ENCODE measurements at regions not wholly inside any gene's neighbourhood (a gene's known extent, or its start where the extent isn't known, plus 50 kb on each side); places are given as distances from the start of the nearest gene placed in this dataset.

DNA sequence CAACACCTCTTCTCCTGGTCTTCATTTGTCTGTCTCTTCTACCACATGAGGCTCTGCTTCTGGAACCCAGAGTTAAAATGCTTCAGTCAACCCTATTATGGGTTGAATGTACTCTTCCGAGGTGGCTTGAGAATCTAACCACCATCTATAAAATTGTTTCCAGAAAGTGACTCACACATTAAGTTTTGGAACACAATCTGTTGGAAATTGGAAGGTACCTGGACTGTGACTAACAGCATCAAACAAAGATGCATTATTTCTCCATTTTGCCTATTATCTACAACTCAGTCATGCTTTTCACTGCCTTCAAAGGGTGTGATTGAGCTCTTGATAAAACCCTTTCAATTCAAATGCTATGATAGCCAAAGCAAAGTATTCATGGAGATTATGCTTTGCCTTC lies 499.0 kb upstream of the SEMA6D start:
- H3K4me1 ChIP-seq (ENCODE audit: control insufficient read depth in 4 of 4, insufficient read depth in 4 of 4, low read length in 3 of 4) = no peaks in the 10 kb centered on the region
- no peaks in the 10 kb centered on the region for H3K9me3 ChIP-seq (ENCODE audit: control insufficient read depth in 4 of 4, low read length in 3 of 4)
- WGBS = 86% methylated on average over 1 of the region's 1 CpG
- H3K4me3 ChIP-seq (ENCODE audit: low read depth in 1 of 3, low read length in 3 of 3) = no peak overlapping the region
- no peak for TF ChIP-seq RXRA (IDR thresholded peaks at IDR 0.05)
- TF ChIP-seq, protein P1, sequence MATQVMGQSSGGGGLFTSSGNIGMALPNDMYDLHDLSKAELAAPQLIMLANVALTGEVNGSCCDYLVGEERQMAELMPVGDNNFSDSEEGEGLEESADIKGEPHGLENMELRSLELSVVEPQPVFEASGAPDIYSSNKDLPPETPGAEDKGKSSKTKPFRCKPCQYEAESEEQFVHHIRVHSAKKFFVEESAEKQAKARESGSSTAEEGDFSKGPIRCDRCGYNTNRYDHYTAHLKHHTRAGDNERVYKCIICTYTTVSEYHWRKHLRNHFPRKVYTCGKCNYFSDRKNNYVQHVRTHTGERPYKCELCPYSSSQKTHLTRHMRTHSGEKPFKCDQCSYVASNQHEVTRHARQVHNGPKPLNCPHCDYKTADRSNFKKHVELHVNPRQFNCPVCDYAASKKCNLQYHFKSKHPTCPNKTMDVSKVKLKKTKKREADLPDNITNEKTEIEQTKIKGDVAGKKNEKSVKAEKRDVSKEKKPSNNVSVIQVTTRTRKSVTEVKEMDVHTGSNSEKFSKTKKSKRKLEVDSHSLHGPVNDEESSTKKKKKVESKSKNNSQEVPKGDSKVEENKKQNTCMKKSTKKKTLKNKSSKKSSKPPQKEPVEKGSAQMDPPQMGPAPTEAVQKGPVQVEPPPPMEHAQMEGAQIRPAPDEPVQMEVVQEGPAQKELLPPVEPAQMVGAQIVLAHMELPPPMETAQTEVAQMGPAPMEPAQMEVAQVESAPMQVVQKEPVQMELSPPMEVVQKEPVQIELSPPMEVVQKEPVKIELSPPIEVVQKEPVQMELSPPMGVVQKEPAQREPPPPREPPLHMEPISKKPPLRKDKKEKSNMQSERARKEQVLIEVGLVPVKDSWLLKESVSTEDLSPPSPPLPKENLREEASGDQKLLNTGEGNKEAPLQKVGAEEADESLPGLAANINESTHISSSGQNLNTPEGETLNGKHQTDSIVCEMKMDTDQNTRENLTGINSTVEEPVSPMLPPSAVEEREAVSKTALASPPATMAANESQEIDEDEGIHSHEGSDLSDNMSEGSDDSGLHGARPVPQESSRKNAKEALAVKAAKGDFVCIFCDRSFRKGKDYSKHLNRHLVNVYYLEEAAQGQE (IDR thresholded peaks at IDR 0.05) = no peak
- TF ChIP-seq, protein P2, sequence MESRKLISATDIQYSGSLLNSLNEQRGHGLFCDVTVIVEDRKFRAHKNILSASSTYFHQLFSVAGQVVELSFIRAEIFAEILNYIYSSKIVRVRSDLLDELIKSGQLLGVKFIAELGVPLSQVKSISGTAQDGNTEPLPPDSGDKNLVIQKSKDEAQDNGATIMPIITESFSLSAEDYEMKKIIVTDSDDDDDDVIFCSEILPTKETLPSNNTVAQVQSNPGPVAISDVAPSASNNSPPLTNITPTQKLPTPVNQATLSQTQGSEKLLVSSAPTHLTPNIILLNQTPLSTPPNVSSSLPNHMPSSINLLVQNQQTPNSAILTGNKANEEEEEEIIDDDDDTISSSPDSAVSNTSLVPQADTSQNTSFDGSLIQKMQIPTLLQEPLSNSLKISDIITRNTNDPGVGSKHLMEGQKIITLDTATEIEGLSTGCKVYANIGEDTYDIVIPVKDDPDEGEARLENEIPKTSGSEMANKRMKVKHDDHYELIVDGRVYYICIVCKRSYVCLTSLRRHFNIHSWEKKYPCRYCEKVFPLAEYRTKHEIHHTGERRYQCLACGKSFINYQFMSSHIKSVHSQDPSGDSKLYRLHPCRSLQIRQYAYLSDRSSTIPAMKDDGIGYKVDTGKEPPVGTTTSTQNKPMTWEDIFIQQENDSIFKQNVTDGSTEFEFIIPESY (IDR thresholded peaks at IDR 0.05) = no peak
- no peak for TF ChIP-seq JUND (IDR thresholded peaks at IDR 0.05)
- no peak for TF ChIP-seq FOXA2 (IDR thresholded peaks at IDR 0.05)
- TF ChIP-seq, protein P3, sequence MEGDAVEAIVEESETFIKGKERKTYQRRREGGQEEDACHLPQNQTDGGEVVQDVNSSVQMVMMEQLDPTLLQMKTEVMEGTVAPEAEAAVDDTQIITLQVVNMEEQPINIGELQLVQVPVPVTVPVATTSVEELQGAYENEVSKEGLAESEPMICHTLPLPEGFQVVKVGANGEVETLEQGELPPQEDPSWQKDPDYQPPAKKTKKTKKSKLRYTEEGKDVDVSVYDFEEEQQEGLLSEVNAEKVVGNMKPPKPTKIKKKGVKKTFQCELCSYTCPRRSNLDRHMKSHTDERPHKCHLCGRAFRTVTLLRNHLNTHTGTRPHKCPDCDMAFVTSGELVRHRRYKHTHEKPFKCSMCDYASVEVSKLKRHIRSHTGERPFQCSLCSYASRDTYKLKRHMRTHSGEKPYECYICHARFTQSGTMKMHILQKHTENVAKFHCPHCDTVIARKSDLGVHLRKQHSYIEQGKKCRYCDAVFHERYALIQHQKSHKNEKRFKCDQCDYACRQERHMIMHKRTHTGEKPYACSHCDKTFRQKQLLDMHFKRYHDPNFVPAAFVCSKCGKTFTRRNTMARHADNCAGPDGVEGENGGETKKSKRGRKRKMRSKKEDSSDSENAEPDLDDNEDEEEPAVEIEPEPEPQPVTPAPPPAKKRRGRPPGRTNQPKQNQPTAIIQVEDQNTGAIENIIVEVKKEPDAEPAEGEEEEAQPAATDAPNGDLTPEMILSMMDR (IDR thresholded peaks at IDR 0.05; ENCODE audit: low read depth, low read length, missing input control) = no peak
- TF ChIP-seq RAD21 (IDR thresholded peaks at IDR 0.05) = no peak
- TF ChIP-seq, protein P4, sequence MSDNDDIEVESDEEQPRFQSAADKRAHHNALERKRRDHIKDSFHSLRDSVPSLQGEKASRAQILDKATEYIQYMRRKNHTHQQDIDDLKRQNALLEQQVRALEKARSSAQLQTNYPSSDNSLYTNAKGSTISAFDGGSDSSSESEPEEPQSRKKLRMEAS (IDR thresholded peaks at IDR 0.05) = no peak
- TF ChIP-seq, protein P5, sequence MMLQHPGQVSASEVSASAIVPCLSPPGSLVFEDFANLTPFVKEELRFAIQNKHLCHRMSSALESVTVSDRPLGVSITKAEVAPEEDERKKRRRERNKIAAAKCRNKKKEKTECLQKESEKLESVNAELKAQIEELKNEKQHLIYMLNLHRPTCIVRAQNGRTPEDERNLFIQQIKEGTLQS (IDR thresholded peaks at IDR 0.05) = no peak
- TF ChIP-seq YY1 (IDR thresholded peaks at IDR 0.05) = no peak
- no peak for TF ChIP-seq NR2F2 (IDR thresholded peaks at IDR 0.05)
- no peak for TF ChIP-seq HNF4A (conservative IDR thresholded peaks at IDR 0.05)
- TF ChIP-seq SP1 (IDR thresholded peaks at IDR 0.05) = no peak
- TF ChIP-seq TAF1 (conservative IDR thresholded peaks at IDR 0.05) = no peak
- TF ChIP-seq EGR1 (IDR thresholded peaks at IDR 0.05; ENCODE audit: low read depth in 2 of 2) = no peak
- TF ChIP-seq HNF4G (IDR thresholded peaks at IDR 0.05) = no peak
- no peak for DNase-seq (ENCODE audit: low spot score)
- no peaks in the 10 kb centered on the region for H3K36me3 ChIP-seq (ENCODE audit: control insufficient read depth in 4 of 4, insufficient read depth in 3 of 4, low read depth in 1 of 4, low read length in 3 of 4)
- H3K9ac ChIP-seq (ENCODE audit: low read depth in 1 of 2, low read length in 2 of 2) = no peak overlapping the region
- H3K27me3 ChIP-seq (ENCODE audit: control insufficient read depth in 4 of 4, insufficient read depth in 4 of 4, low read length in 3 of 4) = no peaks in the 10 kb centered on the region
- H3K27ac ChIP-seq (ENCODE audit: low read depth in 1 of 2, low read length in 2 of 2) = no peak overlapping the region

DNA sequence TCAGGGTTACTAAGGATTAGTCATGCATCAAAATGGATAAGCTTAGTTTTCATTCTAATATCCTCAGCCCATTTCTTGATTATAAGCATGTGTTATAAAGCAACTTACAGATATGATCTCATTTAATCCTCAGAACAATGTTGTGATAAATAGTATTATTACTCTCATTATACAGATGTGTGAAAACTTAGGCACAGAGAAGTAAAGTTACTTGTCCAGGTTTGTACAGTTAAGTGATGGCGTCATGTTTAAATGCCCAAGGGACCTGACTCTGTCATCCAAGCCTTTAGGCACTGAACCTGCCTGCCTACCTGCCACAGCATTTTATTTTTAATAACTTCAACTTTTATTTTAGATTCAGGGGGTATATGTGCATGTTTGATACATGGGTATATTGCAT lies 472.9 kb upstream of the SEMA6D start:
- DNase-seq (ENCODE audit: low spot score) = no peak
- H3K4me1 ChIP-seq (ENCODE audit: control insufficient read depth in 4 of 4, insufficient read depth in 4 of 4, low read length in 3 of 4) = no peaks in the 10 kb centered on the region
- no peak overlapping the region for H3K9ac ChIP-seq (ENCODE audit: low read depth in 1 of 2, low read length in 2 of 2)
- no peaks in the 10 kb centered on the region for H3K36me3 ChIP-seq (ENCODE audit: control insufficient read depth in 4 of 4, insufficient read depth in 3 of 4, low read depth in 1 of 4, low read length in 3 of 4)
- no peak overlapping the region for H3K4me3 ChIP-seq (ENCODE audit: low read depth in 1 of 3, low read length in 3 of 3)
- H3K27me3 ChIP-seq (ENCODE audit: control insufficient read depth in 4 of 4, insufficient read depth in 4 of 4, low read length in 3 of 4) = no peaks in the 10 kb centered on the region
- H3K9me3 ChIP-seq (ENCODE audit: control insufficient read depth in 4 of 4, low read length in 3 of 4) = peaks cover 0 to 3% (median 0%) of the 10 kb centered on the region in 4 donors
- no peak for TF ChIP-seq FOXA2 (IDR thresholded peaks at IDR 0.05)
- TF ChIP-seq, protein P4 (IDR thresholded peaks at IDR 0.05) = no peak
- TF ChIP-seq RAD21 (IDR thresholded peaks at IDR 0.05) = no peak
- no peak for TF ChIP-seq GABPA (IDR thresholded peaks at IDR 0.05 in 1 of 2, conservative IDR thresholded peaks at IDR 0.05 in 1 of 2)
- TF ChIP-seq, protein P1 (IDR thresholded peaks at IDR 0.05) = no peak
- no peak for TF ChIP-seq EGR1 (IDR thresholded peaks at IDR 0.05; ENCODE audit: low read depth in 2 of 2)
- no peak for TF ChIP-seq RXRA (IDR thresholded peaks at IDR 0.05)
- no peak for TF ChIP-seq TAF1 (conservative IDR thresholded peaks at IDR 0.05)
- no peak for TF ChIP-seq HNF4A (conservative IDR thresholded peaks at IDR 0.05)
- TF ChIP-seq JUND (IDR thresholded peaks at IDR 0.05) = no peak
- TF ChIP-seq HNF4G (IDR thresholded peaks at IDR 0.05) = no peak
- no peak for TF ChIP-seq SP1 (IDR thresholded peaks at IDR 0.05)
- TF ChIP-seq, protein P5 (IDR thresholded peaks at IDR 0.05) = no peak
- H3K27ac ChIP-seq (ENCODE audit: low read depth in 1 of 2, low read length in 2 of 2) = no peak overlapping the region
- 79% methylated on average over 1 of the region's 1 CpG for WGBS
